GM19328 (cell line): ENCODE measurements at regions not wholly inside any gene's neighbourhood (a gene's known extent, or its start where the extent isn't known, plus 50 kb on each side); places are given as distances from the start of the nearest gene placed in this dataset.
"Not testable (repeated sequence)": the region's sequence is repeated elsewhere in the genome, so short reads cannot be mapped to it uniquely, and the experiment has no call there.

Experiments used
- ATAC-seq: cut with Tn5 transposase; IDR thresholded peaks from one replicate; pipeline ENCODE4 v1.9.1; 2021; ENCODE audit warnings: mild to moderate bottlenecking, moderate library complexity; ENCODE audit not compliant: unreplicated experiment

DNA sequence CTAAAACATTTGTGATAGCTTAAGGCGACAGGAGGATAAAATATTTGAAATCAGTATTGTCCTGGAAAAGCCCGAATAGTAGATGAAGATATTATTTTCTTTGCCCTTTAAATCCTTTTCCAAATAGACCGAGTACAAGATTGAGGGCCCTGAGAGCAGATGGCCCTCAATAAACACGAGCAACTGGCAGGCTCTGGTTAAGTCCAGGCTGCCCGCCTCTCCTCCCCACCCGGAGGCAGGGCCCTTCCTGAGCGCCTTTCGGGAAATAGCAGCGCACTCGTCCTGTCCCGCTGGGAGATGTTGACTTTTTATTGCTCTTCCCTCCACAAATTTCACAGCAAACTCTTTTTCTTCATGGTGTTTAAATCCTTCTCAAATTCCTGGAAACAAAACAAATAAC, 50.8 kb upstream of the MAX start:
- no peak for ATAC-seq

DNA sequence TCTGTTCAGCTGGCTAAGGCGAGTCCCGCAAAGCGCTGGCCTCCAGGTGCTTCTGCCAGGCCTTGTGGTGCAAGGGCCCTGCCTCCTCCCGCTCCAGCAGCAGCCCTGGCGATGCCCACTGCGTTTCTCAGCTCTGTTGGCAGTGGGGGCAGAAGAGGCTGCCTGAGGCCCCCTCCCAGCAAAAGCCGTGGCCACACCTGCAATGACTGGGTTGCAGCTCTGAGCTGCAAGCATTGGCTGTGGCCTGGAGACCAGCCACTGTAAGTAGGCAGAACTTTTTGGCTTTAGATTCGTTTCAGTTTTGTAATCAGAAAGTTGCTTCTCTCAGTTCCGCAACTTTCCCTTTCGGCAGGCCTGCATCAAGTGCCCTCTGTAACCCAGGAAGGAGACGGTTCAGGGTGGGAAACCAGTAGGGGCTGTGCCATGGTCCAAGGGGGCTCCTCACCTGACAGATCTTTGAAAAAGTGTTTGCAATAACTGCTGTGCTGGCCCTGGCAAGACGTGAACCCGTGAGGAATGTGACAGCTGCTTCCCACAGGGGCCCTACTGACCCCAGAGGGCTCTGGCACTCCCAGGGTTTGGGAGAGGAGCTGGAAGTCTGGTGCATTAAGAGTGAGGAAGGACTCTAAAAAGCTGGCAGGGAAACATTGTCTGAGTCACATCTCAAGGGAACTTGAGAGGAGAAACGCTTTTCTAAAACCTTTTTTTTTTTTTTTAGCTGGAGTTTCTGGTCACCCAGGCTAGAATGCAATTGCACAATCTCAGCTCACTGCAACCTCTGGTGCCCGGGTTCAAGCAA, 54.5 kb upstream of the MAX start:
- ATAC-seq = peak; percentile 61

DNA sequence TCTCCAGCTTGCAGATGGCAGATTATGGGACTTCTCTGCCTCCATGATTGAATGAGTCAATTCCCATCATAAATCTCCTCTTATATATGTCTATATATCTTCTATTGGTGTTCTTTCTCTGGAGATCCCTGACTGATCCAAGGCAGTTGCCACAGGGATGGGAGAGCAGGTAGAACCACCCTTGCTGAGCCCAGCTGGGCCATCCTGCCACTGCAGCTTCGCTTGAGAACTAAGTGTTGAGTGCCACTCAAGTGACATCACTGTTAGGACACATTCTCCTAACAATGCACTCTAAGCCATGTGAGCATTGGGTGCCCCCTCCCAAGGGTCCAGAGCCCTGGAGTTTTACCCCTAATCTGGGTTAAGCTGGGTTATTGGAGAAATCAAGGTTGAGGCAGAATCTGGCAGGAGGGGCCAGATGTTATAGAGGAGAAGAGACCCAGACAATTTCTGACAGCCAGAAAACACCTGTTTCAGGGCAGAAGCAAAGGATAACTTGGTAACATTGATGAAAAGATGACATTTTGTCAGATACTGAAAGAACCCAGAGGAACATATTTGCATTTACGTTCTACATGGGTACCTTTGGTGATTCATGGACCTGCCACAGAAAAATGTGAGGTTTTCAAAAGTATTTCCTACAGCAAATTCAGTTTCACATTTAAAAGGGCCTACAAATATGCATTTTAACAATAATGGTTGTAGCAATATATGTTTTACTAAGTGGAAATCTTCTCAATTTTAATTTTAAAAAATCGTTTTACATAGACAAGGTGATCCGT, 57.2 kb upstream of the MAX start:
- peak; percentile 55 for ATAC-seq

DNA sequence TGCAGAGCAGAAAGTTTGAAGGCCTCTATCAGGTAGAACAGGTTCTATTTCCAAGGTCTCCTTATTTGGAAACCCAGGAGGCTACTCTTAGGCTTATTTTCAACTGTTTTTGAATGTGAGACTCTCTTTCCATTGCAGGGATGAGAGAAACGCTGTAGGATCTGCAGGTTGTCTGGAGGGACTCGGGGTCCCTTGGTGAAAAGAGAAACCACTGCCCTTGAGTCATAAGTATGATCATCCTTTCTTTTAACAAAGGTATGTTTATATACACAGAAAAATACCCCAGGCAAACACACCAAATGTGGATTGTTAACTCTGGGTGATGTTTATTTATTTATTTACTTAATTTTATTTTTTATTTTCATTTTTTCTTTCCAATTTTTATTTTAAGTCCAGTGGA, 57.8 kb upstream of the MAX start:
- ATAC-seq = no peak

DNA sequence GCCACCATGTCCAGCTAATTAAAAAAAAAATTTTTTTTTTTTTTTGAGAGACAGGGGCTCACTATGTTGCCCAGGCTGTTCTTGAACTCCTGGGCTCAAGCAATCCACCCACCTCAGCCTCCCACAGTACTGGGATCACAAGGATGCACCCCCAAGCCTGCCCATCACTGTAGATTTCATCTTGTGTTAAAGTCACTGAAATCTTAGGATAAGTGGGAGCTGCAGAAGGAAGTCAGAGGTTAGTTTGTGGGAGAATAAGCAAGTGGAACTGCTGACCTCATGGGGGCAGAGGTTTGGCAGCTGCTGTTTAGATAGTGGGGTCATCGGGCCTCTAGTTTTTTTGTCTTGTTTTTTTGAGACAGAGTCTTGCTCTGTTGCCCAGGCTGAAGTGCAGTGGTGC, 59.7 kb upstream of the MAX start:
- ATAC-seq = no peak

DNA sequence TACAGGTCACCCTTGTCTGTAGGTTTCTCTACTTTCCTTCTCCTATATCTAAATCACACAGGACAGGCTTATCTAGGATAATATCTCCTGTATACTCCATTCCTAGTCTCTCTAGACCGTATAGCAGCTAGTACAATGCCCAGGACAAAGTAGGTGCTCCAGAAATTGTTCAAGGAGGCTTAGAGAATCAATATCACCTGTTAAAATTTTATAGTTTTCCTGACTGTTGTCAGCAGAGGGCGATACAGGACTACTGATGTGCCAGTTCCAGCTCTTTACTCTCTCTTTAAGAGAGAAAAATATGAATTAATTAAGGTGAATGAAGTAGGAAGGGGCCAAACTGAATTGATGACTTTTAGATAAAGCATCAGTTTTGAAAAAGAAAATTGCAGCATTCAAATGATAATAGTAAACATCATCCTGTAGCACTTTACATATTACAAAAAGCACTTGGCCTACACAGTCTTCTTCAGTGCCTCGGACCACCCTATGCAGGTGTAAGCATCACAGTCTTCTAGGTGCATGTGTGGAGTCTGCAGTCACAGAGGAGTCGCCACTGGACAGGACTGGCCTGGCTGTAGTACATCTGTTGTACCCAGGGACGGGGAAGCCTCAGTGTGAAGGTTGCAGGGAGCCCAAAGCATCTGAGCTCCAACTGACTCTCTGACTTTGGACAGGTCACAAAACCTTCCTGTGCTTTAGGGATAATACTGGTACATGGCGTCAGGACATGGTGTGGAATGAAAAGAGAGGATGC, 61.9 kb upstream of the MAX start:
- ATAC-seq = no peak

DNA sequence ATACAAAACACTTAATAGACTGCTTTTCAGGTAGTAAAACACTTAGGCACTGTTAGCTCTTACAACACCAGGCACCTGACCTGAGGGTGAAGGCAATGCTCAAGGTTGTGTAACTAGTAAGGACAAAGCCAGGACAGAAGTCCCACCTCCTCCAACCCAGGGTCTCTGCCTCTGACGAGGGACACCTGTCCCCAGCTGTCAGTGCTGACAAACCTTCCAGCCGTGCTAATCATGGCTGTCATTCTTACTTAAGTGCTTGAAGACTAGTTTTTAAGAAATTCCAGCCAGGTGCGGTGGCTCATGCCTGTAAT, 62.5 kb upstream of the MAX start:
- no peak for ATAC-seq

DNA sequence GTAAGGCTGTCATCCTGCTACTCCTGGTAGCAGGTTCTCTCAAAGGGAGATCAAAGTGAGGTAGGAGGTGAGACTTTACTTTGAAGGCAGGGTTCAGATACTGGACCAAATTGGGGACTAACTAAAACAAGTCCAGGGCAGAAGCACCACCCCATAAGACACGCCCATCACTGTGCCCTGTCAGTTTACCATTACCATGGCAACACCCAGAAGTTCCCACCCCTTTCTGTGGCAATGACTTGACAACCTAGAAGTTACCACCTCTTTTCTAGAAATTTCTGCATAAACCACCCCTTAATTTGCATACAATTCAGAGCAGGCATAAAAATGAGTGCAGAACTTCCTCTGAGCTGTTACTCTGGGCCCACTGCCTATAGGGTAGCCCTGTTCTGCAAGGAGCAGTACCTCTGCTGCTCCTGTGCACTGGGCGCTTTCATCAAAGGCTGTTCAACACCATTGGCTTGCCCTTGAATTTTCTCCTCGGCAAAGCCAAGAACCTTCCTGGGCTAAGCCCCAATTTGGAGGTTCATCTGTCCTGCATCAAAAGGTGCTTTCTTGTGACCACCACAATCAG, 64.8 kb upstream of the MAX start:
- no peak for ATAC-seq

DNA sequence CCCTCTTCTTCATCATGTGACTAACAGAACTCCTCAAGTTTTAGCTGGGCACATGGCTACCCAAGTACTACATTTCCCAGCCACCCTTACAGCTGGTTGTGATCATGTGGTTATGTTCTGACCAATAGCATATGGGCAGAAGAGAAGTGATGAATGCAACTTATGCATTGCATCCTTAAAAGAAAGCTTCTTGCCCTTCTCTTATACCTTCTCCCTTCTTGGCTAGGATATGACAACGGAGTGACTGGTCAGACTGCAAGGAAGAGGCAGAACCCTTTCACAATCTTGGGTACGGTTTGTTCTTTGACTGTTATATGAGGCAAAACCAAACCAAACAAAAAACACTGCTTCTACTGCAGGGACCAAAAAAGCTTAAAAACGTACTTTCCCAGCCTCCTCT, 66.5 kb upstream of the MAX start:
- ATAC-seq = no peak

DNA sequence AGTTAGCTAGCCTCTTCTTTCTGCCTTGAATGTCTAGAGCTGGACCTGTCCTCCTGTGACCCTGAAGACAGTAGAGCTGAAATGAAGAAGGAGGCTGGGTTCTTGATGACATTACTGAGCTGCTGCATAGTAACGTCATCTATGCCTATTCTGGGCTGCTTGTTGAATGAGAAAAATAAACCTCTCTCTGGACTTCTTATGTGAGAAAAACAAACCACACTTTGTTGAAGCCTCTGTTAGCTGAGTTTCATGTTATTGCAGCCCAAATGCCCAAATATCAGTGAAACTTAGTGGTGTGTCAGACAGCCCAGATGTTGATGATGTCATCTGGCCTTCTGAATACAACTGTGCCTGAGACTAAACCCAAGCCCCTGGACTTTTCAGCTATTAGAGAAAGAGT, 67.0 kb upstream of the MAX start:
- peak; percentile 67 for ATAC-seq

DNA sequence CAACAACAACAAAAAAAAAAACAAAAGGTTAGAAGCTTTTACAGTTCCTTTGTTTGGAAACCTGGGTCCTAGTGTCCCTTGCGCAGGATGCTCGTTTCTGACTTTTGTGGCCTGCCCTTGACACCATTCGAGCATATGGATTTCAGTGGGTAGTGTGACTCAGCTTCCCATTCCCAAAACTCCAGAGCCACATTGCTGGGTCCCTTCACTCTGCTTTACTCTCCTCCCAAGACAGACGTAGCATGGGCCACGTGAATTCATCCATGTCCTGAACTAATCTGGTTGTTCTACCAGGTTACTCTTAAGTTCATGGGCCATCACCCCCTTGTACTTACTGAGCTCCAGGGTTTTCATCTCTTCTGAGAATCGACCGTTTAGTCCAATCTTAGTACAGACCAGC, 68.0 kb upstream of the MAX start:
- ATAC-seq = no peak

DNA sequence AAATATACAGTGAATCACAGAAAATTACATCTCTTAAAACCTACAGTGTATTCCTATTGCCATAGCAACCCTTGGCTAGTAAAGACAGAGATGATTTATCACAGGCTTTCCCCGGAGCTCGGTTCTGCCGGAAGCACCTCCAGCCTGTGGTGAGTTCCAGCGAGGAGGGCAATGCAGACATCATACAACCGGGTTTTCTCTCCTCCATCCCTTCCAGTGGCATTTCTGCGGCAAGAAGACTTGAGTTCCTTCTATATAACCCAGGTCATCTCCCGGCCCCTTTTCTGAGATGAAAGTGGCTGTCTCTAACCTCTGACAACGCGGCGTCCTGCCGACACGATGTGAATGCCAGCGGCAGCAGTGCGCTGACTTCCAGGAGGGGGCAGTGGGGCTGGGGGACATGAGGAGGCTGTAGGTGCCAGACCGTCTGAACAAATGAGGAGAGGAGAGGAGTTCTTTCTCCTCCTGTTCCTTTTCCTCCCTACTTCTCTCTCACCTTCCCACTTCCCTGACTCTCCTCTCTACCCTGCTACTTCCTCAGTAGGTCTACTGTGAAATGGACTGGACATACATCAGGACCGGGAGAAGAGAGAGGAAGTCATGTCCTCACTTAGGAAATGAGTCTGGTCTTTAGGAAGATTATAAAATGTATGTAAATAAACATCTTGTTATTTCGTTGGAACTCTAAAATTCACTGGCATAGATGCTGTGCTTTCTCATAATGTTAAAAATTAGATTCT, 68.6 kb upstream of the MAX start:
- ATAC-seq = no peak

DNA sequence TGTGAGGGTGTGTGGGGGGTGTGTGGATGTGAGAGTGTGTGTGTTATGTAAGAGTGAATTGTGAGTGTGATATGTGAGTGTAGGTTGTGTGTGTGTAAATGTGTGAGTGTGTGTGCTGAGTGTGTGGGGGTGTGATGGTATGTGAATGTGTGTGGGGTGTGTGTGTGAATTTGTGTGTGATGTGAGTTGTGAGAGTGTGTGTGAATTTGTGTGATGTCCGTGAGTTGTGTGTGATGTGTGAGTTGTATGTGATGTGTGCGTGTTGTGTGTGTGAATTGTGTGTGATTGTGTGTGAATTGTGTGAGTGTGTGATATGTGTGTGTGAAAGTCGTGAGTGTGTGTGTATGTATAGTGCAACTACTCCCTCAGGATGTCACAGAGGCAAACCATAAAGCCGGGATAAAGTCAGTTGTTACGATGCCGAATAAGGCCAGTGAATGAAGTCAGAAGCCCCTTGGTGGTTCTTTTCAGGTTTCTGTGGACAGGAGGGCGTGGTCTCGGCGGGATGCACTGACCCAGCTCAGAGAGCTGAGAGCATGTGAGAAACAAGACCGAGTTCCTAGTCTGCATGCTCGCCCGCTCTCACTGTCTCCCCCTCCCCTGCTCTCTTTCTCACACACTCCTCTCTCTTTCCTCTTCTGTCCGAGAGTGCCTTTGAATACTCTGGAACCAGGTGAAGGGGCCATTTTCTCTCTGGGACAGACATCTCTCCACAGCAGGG, 71.8 kb upstream of the MAX start:
- no peak for ATAC-seq

DNA sequence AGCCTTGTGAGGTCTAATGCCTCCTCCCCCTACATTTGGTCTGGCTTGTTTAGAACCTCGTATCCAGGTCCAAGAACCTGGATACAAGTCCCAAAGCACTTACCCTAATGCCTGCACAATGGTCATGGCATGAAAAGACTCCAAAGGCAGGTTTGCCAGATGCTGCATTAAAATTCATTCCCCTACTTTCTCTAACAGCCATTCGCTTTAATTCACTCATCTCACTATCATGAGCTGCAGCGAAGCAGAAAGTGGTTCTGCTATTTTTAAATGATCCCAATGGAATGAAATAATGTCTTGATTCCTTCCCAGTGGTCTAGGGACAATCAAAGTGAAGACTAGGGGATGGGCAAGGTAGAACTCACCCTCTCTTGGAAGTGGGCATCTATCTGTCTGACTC, 72.5 kb upstream of the MAX start:
- no peak for ATAC-seq

DNA sequence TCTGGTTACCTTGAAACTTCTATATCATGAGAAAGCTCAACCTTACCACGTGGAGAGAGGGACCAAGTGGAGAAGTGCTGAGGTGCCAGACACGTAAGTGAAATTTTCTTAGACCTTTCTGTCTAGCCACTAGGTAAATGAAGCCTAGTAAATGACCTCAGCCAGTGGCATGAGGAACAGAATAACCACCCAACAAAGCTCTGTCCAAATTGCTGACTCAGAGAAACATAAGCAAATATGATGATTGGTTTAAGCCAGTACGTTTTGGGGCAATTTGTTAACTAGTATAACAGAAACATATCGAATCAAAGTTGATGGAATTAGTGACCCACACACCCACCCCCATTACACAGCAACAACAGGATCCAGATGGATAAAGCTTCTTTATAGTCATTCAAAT, 75.2 kb upstream of the MAX start:
- no peak for ATAC-seq

DNA sequence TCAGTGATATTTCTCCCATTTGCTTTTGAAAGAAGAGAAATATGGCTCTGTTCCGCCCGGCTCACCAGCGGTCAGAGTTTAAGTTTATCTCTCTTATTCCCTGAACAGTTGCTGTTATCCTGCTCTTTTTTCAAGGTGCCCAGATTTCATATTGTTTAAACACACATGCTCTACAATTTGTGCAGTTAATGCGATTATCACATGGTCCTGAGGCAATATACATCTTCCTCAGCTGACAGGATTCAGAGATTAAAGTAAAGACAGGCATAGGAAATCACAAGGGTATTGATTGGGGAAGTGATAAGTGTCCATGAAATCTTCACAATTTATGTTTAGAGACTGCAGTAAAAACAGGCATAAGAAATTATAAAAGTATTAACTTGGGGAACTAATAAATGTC, 76.9 kb upstream of the MAX start:
- ATAC-seq = not testable (repeated sequence)

DNA sequence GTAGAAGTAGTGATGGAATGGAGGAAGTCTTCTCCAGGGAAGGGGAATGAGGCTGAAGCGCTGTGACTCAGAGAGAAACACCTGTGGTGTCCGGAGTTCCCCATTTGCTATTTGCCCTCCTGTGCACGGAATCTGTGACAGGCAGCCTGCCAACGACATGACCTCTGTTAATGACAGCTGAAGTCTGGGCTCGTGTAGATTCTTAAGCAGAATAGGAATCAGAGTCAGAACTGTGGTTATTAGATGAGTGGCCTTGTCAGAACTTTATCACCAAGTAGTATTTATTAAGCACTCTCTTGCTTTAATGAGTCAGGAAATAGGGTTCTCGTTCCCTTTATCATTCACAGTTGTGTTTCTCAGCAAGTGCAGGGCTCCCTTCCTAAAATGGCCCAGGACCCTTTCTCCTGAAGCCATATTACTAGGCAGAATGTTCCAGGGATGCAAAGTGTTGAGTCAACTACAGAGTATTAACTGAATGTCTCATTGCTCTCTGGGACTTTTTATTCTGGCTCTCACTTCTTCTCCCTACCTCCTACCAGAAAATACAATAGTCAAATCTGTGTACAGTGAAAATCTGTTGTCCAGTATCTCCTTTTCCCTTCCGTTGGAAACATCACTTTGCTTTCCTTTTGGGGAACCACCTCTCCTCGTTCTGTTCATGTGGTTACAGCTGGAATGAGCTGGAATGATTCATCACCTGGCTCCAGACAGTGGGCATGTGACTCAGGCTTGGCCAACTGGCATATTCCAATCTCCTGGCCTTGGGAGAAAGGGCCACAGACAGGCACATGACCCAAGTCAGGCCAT, 77.8 kb upstream of the MAX start:
- peak; percentile 86 for ATAC-seq

DNA sequence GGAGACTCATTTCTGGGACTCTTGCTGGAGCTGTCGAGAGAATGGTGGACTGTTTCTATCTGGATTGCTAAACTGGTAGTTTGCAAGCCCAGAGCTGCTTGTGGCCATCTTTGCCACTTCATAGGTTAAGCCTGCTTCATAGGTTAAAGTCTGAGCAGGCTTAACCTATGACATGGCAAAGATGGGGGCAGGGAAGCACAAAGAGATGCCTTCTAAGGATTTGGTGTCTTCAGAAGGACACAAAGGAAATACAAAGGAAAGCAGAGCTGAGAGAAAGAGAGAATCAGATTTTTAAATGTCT, 78.4 kb upstream of the MAX start:
- no peak for ATAC-seq

DNA sequence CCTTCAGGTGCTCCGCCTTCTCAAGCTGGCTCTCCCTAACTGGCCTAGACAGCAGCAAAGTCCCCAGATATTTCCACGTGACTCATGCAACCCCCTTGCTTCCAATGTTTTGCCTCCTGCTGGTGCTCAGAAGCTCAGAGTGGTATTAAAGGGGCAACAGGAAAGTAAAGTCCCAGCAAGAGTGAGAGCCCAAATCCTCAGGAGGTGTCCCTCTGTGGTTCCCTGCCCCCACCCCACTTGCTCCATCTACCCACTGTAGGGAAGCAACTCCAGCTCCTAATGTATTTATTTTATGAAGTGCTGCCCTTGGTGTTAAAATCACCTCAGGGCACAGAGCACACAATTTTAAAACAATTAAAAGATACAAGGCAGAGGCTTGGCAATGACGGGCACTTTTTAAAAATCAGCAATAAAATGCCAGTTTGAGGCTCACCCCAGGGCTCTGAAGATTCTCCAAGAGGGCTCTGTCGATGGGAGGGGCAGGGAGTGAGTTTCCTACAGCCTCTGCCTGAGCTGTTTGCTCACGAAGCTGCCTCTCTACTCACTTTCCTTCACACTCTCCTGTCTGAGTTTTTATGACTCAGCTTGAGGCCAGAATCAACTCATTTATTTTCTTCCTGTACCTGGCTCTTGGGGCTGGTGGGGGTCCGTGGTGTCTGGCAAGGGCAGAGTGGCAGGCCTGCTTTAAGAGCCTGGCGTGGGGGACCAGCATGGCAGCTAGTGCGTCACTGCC, 81.9 kb upstream of the MAX start:
- no peak for ATAC-seq
